ENCODE measurements at regions not wholly inside any gene's neighbourhood (a gene's known extent, or its start where the extent isn't known, plus 50 kb on each side); places are given as distances from the start of the nearest gene placed in this dataset.

GRCh38 chr1:190699165-190699564, 221.5 kb upstream of the BRINP3 start:
- H3K9me3 Mint-ChIP-seq: no peaks in the 10 kb centered on the region; a peak in 2 of 5 replicates
- no peaks in the 10 kb centered on the region for H3K36me3 Mint-ChIP-seq (ENCODE audit: insufficient read depth in 1 of 3, low read depth in 3 of 3)
- H4K91ac ChIP-seq (ENCODE audit: insufficient read length, low read depth, low read length): no peak overlapping the region
- no peaks in the 10 kb centered on the region for H3K4me1 ChIP-seq (ENCODE audit: insufficient read depth, low read length)
- H2BK15ac ChIP-seq (ENCODE audit: low read depth, low read length): no peak overlapping the region
- no peaks in the 10 kb centered on the region for H3K79me1 ChIP-seq (ENCODE audit: insufficient read depth, low read depth, low read length, poor library complexity, severe bottlenecking)
- H3K4me2 ChIP-seq (ENCODE audit: insufficient read depth, insufficient read length, low read length): no peak overlapping the region
- no peaks in the 10 kb centered on the region for H3K23me2 ChIP-seq (ENCODE audit: insufficient read length, low read depth, low read length, poor library complexity, severe bottlenecking)
- H3K4me3 Mint-ChIP-seq: no peak overlapping the region
- no peak overlapping the region for H3K4ac ChIP-seq (ENCODE audit: low read depth, low read length)
- no peaks in the 10 kb centered on the region for H3K27me3 ChIP-seq (ENCODE audit: insufficient read depth, low read length)
- H3K27me3 Mint-ChIP-seq (ENCODE audit: low read depth): no peaks in the 10 kb centered on the region
- H3K27ac Mint-ChIP-seq: no peak overlapping the region
- no peak for DNase-seq
- no peak overlapping the region for H3K56ac ChIP-seq (ENCODE audit: insufficient read length, low read depth, low read length)
- no peak overlapping the region for H3K27ac ChIP-seq (ENCODE audit: insufficient read length, low read depth, low read length)
- no peak overlapping the region for H3K9ac ChIP-seq (ENCODE audit: extremely low read depth, insufficient read length, low read length)
- no peak overlapping the region for H4K5ac ChIP-seq (ENCODE audit: insufficient read length, low read depth, low read length)
- no CpG with 5 or more reads among the region's 3 CpGs for WGBS (ENCODE audit: extremely low coverage, insufficient read length, low lambda C conversion rate)
- no peak overlapping the region for H3K23ac ChIP-seq (ENCODE audit: insufficient read length, low read depth, low read length)
- H2AK5ac ChIP-seq (ENCODE audit: insufficient read length, low read length): no peak overlapping the region
- H2BK20ac ChIP-seq (ENCODE audit: low read depth, low read length, poor library complexity, severe bottlenecking): no peak overlapping the region
- no peaks in the 10 kb centered on the region for H3K9me3 ChIP-seq (ENCODE audit: control insufficient read depth, low read depth, low read length)
- H3T11ph ChIP-seq (ENCODE audit: low read length): no peak overlapping the region
- no peak for TF ChIP-seq CTCF (conservative IDR thresholded peaks at IDR 0.05)
- no peak overlapping the region for H4K8ac ChIP-seq (replicated peaks; ENCODE audit: insufficient read length, low read depth, low read length)
- H2BK120ac ChIP-seq (ENCODE audit: low read depth, low read length, poor library complexity, severe bottlenecking): no peak overlapping the region
- no peak overlapping the region for H2BK5ac ChIP-seq (ENCODE audit: insufficient read length, low read length)
- no peaks in the 10 kb centered on the region for H3K79me2 ChIP-seq (ENCODE audit: insufficient read depth, low read length)
- no peak overlapping the region for H3K18ac ChIP-seq (ENCODE audit: insufficient read length, low read depth, low read length)
- no peak overlapping the region for H2BK12ac ChIP-seq (ENCODE audit: insufficient read length, low read depth, low read length)
- no peaks in the 10 kb centered on the region for H4K20me1 ChIP-seq (ENCODE audit: control insufficient read depth, insufficient read depth, insufficient read length)
- H3K14ac ChIP-seq (ENCODE audit: insufficient read depth, low read length): no peak overlapping the region
- H3K4me1 Mint-ChIP-seq: peaks cover 7 to 9% of the 10 kb centered on the region in 2 experiments
- H2AFZ ChIP-seq (ENCODE audit: low read length): no peak overlapping the region
